ENCODE measurements at regions not wholly inside any gene's neighbourhood (a gene's known extent, or its start where the extent isn't known, plus 50 kb on each side); places are given as distances from the start of the nearest gene placed in this dataset.

GRCh38 chr15:97729270-97729669, 231.2 kb upstream of the ARRDC4 start:
- no peaks in the 10 kb centered on the region for H3K4me1 ChIP-seq (ENCODE audit: insufficient read depth)
- no peaks in the 10 kb centered on the region for H3K36me3 ChIP-seq
- intact Hi-C loops (cut with DNase I), result no loop called here
- DNase-seq, result no peak
- no peaks in the 10 kb centered on the region for H3K9me3 ChIP-seq
- TF ChIP-seq CTCF (IDR thresholded peaks at IDR 0.05), result no peak
- TF ChIP-seq POLR2A (IDR thresholded peaks at IDR 0.05), result no peak
- TF ChIP-seq EP300 (IDR thresholded peaks at IDR 0.05), result no peak
- H3K27me3 ChIP-seq, result no peaks in the 10 kb centered on the region
- H3K4me3 ChIP-seq, result no peak overlapping the region
- no peak overlapping the region for H3K27ac ChIP-seq
- WGBS, 3 donors, result 60 to 63% (median 61%) methylated on average over 7 of the region's 7 CpGs

GRCh38 chr15:97730315-97730714, 230.2 kb upstream of the ARRDC4 start:
- 70 to 82% (median 71%) methylated on average over 1 of the region's 1 CpG for WGBS, 3 donors
- intact Hi-C loops (cut with DNase I), result no loop called here
- Histone ChIP-seq H3K4me1 (ENCODE audit: insufficient read depth) (no peaks in the 10 kb centered on the region), H3K36me3 (no peaks in the 10 kb centered on the region), H3K4me3 (no peak overlapping the region), H3K9me3 (no peaks in the 10 kb centered on the region), H3K27me3 (no peaks in the 10 kb centered on the region), H3K27ac (no peak overlapping the region)
- DNase-seq, result no peak
- no peak for TF ChIP-seq POLR2A (IDR thresholded peaks at IDR 0.05)
- TF ChIP-seq CTCF (IDR thresholded peaks at IDR 0.05), result no peak
- TF ChIP-seq EP300 (IDR thresholded peaks at IDR 0.05), result no peak

GRCh38 chr15:97731859-97732258, 228.6 kb upstream of the ARRDC4 start:
- no peaks in the 10 kb centered on the region for H3K36me3 ChIP-seq
- DNase-seq, result no peak
- 88 to 90% (median 88%) methylated on average over 3 of the region's 3 CpGs for WGBS, 3 donors
- intact Hi-C loops (cut with DNase I), result no loop called here
- no peaks in the 10 kb centered on the region for H3K9me3 ChIP-seq
- no peak overlapping the region for H3K27ac ChIP-seq
- no peaks in the 10 kb centered on the region for H3K4me1 ChIP-seq (ENCODE audit: insufficient read depth)
- H3K4me3 ChIP-seq, result no peak overlapping the region
- TF ChIP-seq EP300 (IDR thresholded peaks at IDR 0.05) (no peak), POLR2A (IDR thresholded peaks at IDR 0.05) (no peak), CTCF (IDR thresholded peaks at IDR 0.05) (no peak)
- H3K27me3 ChIP-seq, result no peaks in the 10 kb centered on the region

GRCh38 chr15:97733373-97733772, 227.1 kb upstream of the ARRDC4 start:
- Histone ChIP-seq H3K4me3 (no peak overlapping the region), H3K9me3 (no peaks in the 10 kb centered on the region), H3K27ac (no peak overlapping the region), H3K4me1 (ENCODE audit: insufficient read depth) (no peaks in the 10 kb centered on the region), H3K27me3 (no peaks in the 10 kb centered on the region), H3K36me3 (no peaks in the 10 kb centered on the region)
- intact Hi-C loops (cut with DNase I), result no loop called here
- TF ChIP-seq POLR2A (IDR thresholded peaks at IDR 0.05) (no peak), EP300 (IDR thresholded peaks at IDR 0.05) (no peak), CTCF (IDR thresholded peaks at IDR 0.05) (no peak)
- WGBS, 3 donors, result 73 to 88% (median 73%) methylated on average over 3 of the region's 3 CpGs
- no peak for DNase-seq

- no peak for DNase-seq
- Histone ChIP-seq H3K27me3 (no peaks in the 10 kb centered on the region), H3K4me1 (ENCODE audit: insufficient read depth) (no peaks in the 10 kb centered on the region), H3K9me3 (no peaks in the 10 kb centered on the region), H3K36me3 (no peaks in the 10 kb centered on the region), H3K27ac (no peak overlapping the region), H3K4me3 (no peak overlapping the region)
- TF ChIP-seq POLR2A (IDR thresholded peaks at IDR 0.05) (no peak), CTCF (IDR thresholded peaks at IDR 0.05) (no peak), EP300 (IDR thresholded peaks at IDR 0.05) (no peak)
- WGBS, 3 donors, result 52 to 66% (median 55%) methylated on average over 3 of the region's 3 CpGs
- intact Hi-C loops (cut with DNase I), result no loop called here
Observed at GRCh38 chr15:97736748-97737147, 223.8 kb upstream of the ARRDC4 start.

Data from ovary (tissue), 7 donors.